ENCODE measurements at regions not wholly inside any gene's neighbourhood (a gene's known extent, or its start where the extent isn't known, plus 50 kb on each side); places are given as distances from the start of the nearest gene placed in this dataset.

GRCh38 chr9:87803623-87804345 is 77.9 kb downstream of the CTSL start:
- Mint-ChIP-seq H3K36me3 (ENCODE audit: low read depth) (no peaks in the 10 kb centered on the region), H3K4me3 (no peak overlapping the region), H3K4me1 (no peaks in the 10 kb centered on the region), H3K27ac (no peak overlapping the region), H3K9me3 (no peaks in the 10 kb centered on the region), H3K27me3 (peaks cover 13% of the 10 kb centered on the region)
- ATAC-seq (no peak), DNase-seq (no peak)

DNA sequence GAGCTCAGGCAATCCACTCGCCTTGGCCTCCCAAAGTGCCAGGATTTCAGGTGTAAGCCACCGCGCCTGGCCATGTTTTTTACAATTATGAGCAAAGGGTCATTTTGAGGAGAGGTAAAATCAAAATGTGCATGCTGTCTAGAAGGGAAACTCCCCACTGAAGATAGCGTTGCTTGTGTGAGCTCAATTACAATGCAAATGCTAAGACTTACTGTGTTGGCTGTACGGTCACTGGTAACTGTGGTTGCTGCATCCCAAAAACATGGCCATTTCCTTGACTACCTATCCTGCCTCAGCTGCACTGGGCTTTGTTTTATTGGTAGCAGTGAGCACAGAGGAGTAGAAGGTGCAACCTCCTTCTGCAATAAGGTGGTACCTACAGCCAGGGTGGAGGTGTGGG is 77.4 kb upstream of the SPATA31E1 start:
- H3K36me3 Mint-ChIP-seq (ENCODE audit: low read depth) = no peaks in the 10 kb centered on the region
- H3K27ac Mint-ChIP-seq = no peak overlapping the region
- H3K27me3 Mint-ChIP-seq = peaks cover 13% of the 10 kb centered on the region
- H3K4me3 Mint-ChIP-seq = no peak overlapping the region
- H3K9me3 Mint-ChIP-seq = no peaks in the 10 kb centered on the region
- DNase-seq (no peak), ATAC-seq (no peak)
- H3K4me1 Mint-ChIP-seq = no peaks in the 10 kb centered on the region

GRCh38 chr9:87810008-87810407 is 72.7 kb upstream of the SPATA31E1 start:
- H3K27me3 Mint-ChIP-seq = peaks cover 9% of the 10 kb centered on the region
- no peaks in the 10 kb centered on the region for H3K36me3 Mint-ChIP-seq (ENCODE audit: low read depth)
- no peak for ATAC-seq
- peaks cover 2% of the 10 kb centered on the region for H3K9me3 Mint-ChIP-seq
- peaks cover 11% of the 10 kb centered on the region for H3K4me1 Mint-ChIP-seq
- DNase-seq = no peak
- H3K4me3 Mint-ChIP-seq = no peak overlapping the region
- no peak overlapping the region for H3K27ac Mint-ChIP-seq

DNA sequence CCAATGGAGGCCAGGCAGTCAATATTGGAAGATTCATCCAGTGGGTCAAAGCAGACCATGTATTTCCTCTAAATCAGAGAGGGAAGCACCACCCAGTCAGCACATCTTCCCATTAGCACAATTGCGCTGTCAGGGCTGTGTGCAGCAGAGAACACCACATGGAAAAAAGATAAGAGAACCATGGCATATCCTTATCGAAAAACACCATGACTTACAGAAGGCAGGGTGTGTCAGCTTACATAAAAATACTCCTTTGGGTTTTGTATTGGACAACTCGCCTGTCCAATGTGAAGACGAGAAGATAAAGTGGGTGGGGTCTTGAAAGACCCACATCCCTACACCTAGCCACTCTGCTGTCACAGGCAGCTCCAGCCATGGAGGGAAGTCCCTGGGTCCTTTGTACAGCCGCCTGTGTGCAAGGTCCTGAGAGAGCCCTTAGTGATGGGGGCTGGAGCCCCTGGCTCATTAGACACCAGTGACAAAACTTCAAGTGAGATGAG is 71.9 kb upstream of the SPATA31E1 start:
- Mint-ChIP-seq H3K27me3 (peaks cover 5% of the 10 kb centered on the region), H3K4me3 (no peak overlapping the region), H3K9me3 (peaks cover 3% of the 10 kb centered on the region), H3K4me1 (peaks cover 11% of the 10 kb centered on the region), H3K36me3 (ENCODE audit: low read depth) (no peaks in the 10 kb centered on the region), H3K27ac (no peak overlapping the region)
- ATAC-seq (no peak), DNase-seq (no peak)

DNA sequence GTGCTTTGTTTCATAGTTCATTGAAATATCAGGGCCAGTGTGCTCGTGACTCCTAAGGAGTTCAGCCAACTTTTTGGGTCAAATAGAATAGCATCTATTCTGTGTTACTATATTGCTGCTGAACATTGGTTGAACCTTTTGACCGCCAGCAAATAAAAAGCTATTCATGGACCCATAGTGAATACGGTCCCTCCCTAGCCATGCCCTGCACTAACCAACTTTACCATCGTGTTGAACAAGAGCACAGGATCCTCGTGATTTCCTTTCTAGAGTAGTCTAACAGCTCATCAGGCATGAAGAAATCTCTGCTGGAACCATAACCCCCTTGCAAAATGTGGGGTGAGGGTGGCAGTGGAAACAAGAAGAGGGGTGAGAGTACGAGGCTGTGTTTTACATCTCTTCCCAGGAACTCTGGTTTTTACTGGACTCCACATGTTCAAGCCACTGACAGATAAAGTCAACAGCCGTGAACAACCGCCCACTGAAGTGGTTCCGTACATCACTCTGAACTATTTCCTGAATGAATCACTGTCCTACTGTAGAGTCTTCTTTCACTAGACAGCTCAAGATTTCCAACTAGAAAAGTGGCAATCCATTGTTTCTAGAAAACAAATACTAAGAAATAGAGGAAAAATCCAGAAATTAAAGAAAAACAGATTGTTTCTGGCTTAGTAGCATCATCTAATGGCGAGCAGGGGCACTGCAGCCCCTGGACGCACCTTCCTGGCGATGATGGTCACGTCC is 70.1 kb upstream of the SPATA31E1 start:
- Mint-ChIP-seq H3K9me3 (peaks cover 3% of the 10 kb centered on the region), H3K27me3 (peaks cover 8% of the 10 kb centered on the region), H3K4me1 (peaks cover 11% of the 10 kb centered on the region), H3K27ac (no peak overlapping the region), H3K36me3 (ENCODE audit: low read depth) (no peaks in the 10 kb centered on the region), H3K4me3 (no peak overlapping the region)
- DNase-seq (peak; percentile 16), ATAC-seq (peak; percentile 80)

DNA sequence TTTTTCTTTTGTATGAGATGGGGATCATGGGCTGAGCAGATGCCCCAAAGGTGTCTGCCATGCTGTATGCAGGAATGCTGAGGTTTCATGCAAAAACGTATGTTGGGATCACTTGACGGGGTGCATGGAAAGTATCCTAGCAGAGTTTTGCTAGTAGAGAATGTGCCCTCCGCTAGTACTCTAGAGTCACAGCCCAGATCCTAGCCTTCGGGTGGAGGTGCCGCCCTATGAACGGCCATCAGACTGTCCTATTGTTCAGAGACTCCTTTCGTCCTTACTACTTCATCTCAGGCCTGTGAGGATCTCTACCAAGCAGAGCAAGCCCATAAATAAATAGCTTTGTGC is 69.6 kb upstream of the SPATA31E1 start:
- no peaks in the 10 kb centered on the region for H3K36me3 Mint-ChIP-seq (ENCODE audit: low read depth)
- DNase-seq = no peak

GRCh38 chr9:87816036-87816435 is 66.6 kb upstream of the SPATA31E1 start:
- Mint-ChIP-seq H3K4me1 (peaks cover 11% of the 10 kb centered on the region), H3K36me3 (ENCODE audit: low read depth) (no peaks in the 10 kb centered on the region), H3K4me3 (no peak overlapping the region), H3K27me3 (peaks cover 5% of the 10 kb centered on the region), H3K9me3 (peaks cover 3% of the 10 kb centered on the region), H3K27ac (no peak overlapping the region)
- ATAC-seq = no peak
- DNase-seq = no peak

More for the DNA sequence above, 69.6 kb upstream of the SPATA31E1 start:
- Mint-ChIP-seq H3K4me1 (peaks cover 11% of the 10 kb centered on the region), H3K27ac (no peak overlapping the region), H3K4me3 (no peak overlapping the region), H3K9me3 (peaks cover 3% of the 10 kb centered on the region), H3K27me3 (peaks cover 5% of the 10 kb centered on the region)
- no peak for ATAC-seq

GRCh38 chr9:87818308-87818707 is 64.4 kb upstream of the SPATA31E1 start:
- Mint-ChIP-seq H3K4me3 (no peak overlapping the region), H3K27me3 (peaks cover 5% of the 10 kb centered on the region), H3K27ac (no peak overlapping the region), H3K9me3 (peaks cover 3% of the 10 kb centered on the region), H3K4me1 (no peaks in the 10 kb centered on the region), H3K36me3 (ENCODE audit: low read depth) (no peaks in the 10 kb centered on the region)
- no peak for DNase-seq
- no peak for ATAC-seq

DNA sequence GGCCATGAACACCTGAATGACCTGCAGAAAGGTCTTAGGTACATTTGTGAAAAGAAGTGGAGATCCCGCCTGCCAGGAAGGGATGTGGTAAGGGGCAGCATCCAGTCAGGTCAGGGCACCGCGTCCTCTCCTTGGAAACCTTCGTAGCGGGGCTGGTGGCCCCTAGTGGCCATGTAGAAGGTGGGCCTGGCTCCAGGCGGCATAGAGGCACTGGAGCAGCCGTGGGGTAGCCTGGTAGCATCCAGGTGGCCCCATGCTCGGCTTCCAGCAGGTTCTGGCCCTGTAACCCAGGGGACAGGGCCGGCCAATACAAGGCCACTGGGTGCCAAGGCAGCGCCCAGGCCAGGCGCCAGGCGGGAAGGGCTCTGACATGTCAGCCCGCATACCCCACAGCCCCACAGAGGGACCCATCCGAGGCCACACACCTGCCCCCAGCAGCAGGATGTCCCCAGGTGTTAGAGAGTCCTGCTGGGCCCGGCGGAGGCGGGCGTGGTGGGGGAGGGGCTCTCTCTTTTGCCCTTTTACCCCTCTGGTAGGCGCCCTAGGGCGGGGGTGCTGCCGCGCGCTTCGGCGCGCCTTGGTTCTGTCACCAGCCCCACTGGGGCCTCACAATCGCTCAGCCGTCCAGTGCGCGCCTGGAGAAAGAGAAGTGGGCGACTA is 58.3 kb upstream of the SPATA31E1 start:
- Mint-ChIP-seq H3K9me3 (no peaks in the 10 kb centered on the region), H3K4me3 (no peak overlapping the region), H3K36me3 (ENCODE audit: low read depth) (no peaks in the 10 kb centered on the region), H3K4me1 (no peaks in the 10 kb centered on the region), H3K27me3 (peaks cover 8% of the 10 kb centered on the region), H3K27ac (no peak overlapping the region)
- no peak for ATAC-seq
- DNase-seq = no peak

DNA sequence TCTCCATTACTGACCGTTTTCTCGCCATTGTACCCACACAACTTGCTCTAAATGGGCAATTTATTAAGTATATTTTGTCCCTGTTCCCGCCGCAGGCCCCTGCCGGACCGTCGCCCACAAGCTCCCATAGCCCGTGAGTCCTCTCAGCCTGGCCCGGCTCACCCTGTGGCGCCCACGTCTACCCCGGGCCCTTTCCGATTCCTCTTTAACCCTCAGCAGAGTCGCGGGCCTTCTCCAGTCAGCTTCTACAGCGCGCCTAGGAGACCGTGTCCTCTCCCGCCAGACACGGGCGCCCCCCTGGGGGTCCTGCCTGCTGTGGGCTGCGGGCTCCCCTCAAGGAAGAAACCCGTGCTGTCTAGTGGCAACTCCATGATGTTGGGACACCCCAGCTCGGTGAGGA is 57.8 kb upstream of the SPATA31E1 start:
- H3K9me3 Mint-ChIP-seq = no peaks in the 10 kb centered on the region
- no peak overlapping the region for H3K4me3 Mint-ChIP-seq
- H3K4me1 Mint-ChIP-seq = no peaks in the 10 kb centered on the region
- DNase-seq (no peak), ATAC-seq (no peak)
- H3K36me3 Mint-ChIP-seq (ENCODE audit: low read depth) = no peaks in the 10 kb centered on the region
- H3K27ac Mint-ChIP-seq = no peak overlapping the region
- peaks cover 10% of the 10 kb centered on the region for H3K27me3 Mint-ChIP-seq

DNA sequence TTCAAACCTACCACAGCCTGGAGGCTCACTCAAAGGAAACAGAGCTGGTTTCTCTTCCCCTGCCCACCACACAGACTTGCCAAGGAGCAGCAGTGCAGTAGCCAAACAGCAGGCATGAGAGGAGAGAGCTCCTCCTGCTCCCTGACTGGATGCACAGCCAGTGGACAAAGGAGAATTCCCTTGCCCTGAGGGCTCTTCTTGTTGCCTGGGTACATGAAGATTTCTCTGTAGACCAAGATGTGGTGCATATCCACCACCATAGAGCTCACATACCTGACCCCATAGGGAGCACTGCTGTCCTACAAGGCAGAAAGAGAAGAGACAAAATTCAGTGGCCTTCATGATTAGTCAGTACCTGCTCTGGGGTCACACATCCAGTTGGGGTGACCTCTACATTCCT is 56.3 kb upstream of the SPATA31E1 start:
- ATAC-seq = no peak
- Mint-ChIP-seq H3K27ac (no peak overlapping the region), H3K4me1 (no peaks in the 10 kb centered on the region)

GRCh38 chr9:87827341-87827740 is 55.3 kb upstream of the SPATA31E1 start:
- no peak overlapping the region for H3K27ac Mint-ChIP-seq
- H3K27me3 Mint-ChIP-seq = peaks cover 10% of the 10 kb centered on the region
- no peaks in the 10 kb centered on the region for H3K9me3 Mint-ChIP-seq
- H3K4me3 Mint-ChIP-seq = no peak overlapping the region
- H3K36me3 Mint-ChIP-seq (ENCODE audit: low read depth) = no peaks in the 10 kb centered on the region
- H3K4me1 Mint-ChIP-seq = no peaks in the 10 kb centered on the region
- DNase-seq (no peak), ATAC-seq (no peak)

More for the DNA sequence above, 56.3 kb upstream of the SPATA31E1 start:
- Mint-ChIP-seq H3K9me3 (no peaks in the 10 kb centered on the region), H3K4me3 (no peak overlapping the region), H3K27me3 (peaks cover 10% of the 10 kb centered on the region), H3K36me3 (ENCODE audit: low read depth) (no peaks in the 10 kb centered on the region)
- DNase-seq = no peak

DNA sequence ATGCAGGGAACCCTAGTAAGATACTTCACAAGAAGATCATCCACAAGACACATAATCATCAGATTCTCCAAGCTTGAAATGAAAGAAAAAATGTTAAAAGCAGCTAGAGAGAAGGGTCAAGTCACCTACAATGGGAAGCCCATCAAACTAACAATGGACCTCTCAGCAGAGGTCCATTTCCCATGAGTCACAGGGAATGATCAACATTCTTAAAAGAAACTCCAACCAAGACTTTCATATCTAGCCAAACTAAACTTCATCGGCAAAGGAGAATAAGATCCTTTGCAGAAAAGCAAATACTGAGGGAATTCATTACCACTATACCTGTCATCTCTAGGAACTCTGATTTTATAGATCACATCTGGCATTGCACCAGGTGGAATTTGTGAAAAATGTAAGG is 52.9 kb upstream of the SPATA31E1 start:
- DNase-seq (no peak), ATAC-seq (no peak)
- no peaks in the 10 kb centered on the region for H3K4me1 Mint-ChIP-seq
- H3K27ac Mint-ChIP-seq = no peak overlapping the region
- no peaks in the 10 kb centered on the region for H3K36me3 Mint-ChIP-seq (ENCODE audit: low read depth)
- H3K4me3 Mint-ChIP-seq = no peak overlapping the region
- no peaks in the 10 kb centered on the region for H3K9me3 Mint-ChIP-seq
- peaks cover 10% of the 10 kb centered on the region for H3K27me3 Mint-ChIP-seq

GRCh38 chr9:87830446-87830845 is 52.2 kb upstream of the SPATA31E1 start:
- no peak overlapping the region for H3K27ac Mint-ChIP-seq
- DNase-seq = no peak
- H3K4me3 Mint-ChIP-seq = no peak overlapping the region
- H3K4me1 Mint-ChIP-seq = no peaks in the 10 kb centered on the region
- peaks cover 10% of the 10 kb centered on the region for H3K27me3 Mint-ChIP-seq
- H3K36me3 Mint-ChIP-seq (ENCODE audit: low read depth) = no peaks in the 10 kb centered on the region
- ATAC-seq = no peak
- H3K9me3 Mint-ChIP-seq = no peaks in the 10 kb centered on the region

DNA sequence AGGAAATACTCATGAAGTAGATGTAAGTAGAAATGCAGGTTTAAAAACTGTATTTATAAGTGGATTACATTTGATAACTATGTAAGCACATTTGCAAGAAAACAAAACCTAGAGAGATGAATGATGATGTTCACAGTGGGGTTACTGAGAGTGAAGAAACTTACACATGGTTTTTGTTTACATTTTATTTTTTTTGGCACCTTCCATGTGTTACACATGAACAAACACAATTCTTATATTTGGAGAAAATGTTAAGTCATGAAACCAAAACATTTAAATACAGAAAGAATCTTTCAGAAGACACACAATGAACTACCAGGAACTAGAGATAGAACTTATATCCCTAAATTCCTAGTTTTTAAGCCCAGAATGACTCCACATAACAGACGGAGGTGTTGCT is 51.5 kb upstream of the SPATA31E1 start:
- no peak overlapping the region for H3K27ac Mint-ChIP-seq
- no peaks in the 10 kb centered on the region for H3K4me1 Mint-ChIP-seq
- ATAC-seq (no peak), DNase-seq (no peak)
- no peak overlapping the region for H3K4me3 Mint-ChIP-seq
- H3K27me3 Mint-ChIP-seq = peaks cover 10% of the 10 kb centered on the region
- H3K9me3 Mint-ChIP-seq = no peaks in the 10 kb centered on the region
- no peaks in the 10 kb centered on the region for H3K36me3 Mint-ChIP-seq (ENCODE audit: low read depth)
